Ovary (tissue), 7 donors: ENCODE measurements at regions not wholly inside any gene's neighbourhood (a gene's known extent, or its start where the extent isn't known, plus 50 kb on each side); places are given as distances from the start of the nearest gene placed in this dataset.

Experiments used
- DNase-seq, 5 donors: peaks; one replicate each; pipeline ENCODE4 v3.0.0-alpha.2; 2019 to 2020
- H3K27ac ChIP-seq, 2 donors: fragments of 200-600 bp; one replicate each; pipeline versions ENCODE4 v1.5.1 to v1.8.0; 2019 to 2022
- H3K27me3 ChIP-seq: fragments of 200-600 bp; one replicate; pipeline ENCODE4 v1.8.0; 2022
- H3K36me3 ChIP-seq: fragments of 200-600 bp; sonication (generic); one replicate; pipeline ENCODE4 v1.5.1; 2019
- H3K4me1 ChIP-seq: one replicate; pipeline ENCODE4 v1.8.1; 2013; ENCODE audit warnings: mild to moderate bottlenecking, moderate library complexity; ENCODE audit not compliant: insufficient read depth
- H3K4me3 ChIP-seq: fragments of 200-600 bp; sonication (generic); one replicate; pipeline ENCODE4 v1.5.1; 2017
- H3K9me3 ChIP-seq, 2 donors: fragments of 200-600 bp in 1 of 2; sonication (generic) in 1 of 2; one replicate each; pipeline versions ENCODE4 v1.5.1 to v1.8.1; 2013 to 2019; ENCODE audit warnings: mild to moderate bottlenecking in 1 of 2, moderate library complexity in 1 of 2
- CTCF ChIP-seq, 3 donors: fragments of 450-650 bp in 2 of 3; fragments of 200-600 bp in 1 of 3; IDR thresholded peaks; one replicate each; pipeline versions ENCODE4 v1.5.1 to v1.8.0; 2016 to 2022; ENCODE audit warnings: antibody characterized with exemption in 3 of 3, mild to moderate bottlenecking in 1 of 3
- EP300 ChIP-seq: sonication (generic); formaldehyde crosslinking; IDR thresholded peaks from one replicate; pipeline ENCODE4 v1.6.1; 2017; ENCODE audit warnings: antibody characterized with exemption
- POLR2A ChIP-seq: fragments of 450-650 bp; IDR thresholded peaks from one replicate; pipeline ENCODE4 v1.6.1; 2017; ENCODE audit warnings: antibody characterized with exemption, mild to moderate bottlenecking, moderate library complexity
- WGBS, 3 donors: extraction: QIAGEN DNeasy Blood & Tissue Kit in 1 of 3; methylation state at CpG; one replicate each; pipeline versions ENCODE4 v1.1.5 to v1.1.7; 2013 to 2017; 5-methylcytosine and 5-hydroxymethylcytosine counted together
- intact Hi-C, 4 donors: fragments of 100-400 bp; cut with DNase I; formaldehyde crosslinking; loops; one replicate each; pipeline versions ENCODE4 v1.11.0 to v1.15.1; 2022 to 2023
- donor health status: DM: no; HTN: no; CAD: no; lungs with moderate emphysema.
- donor health status: DM: no; HTN: no; CAD: no.
- donor health status: Bipolar disorder and iron deficiency.
- donor health status: DM: no; HTN: no; CAD: no.
- donor health status: DM: yes; HTN: yes; CAD: no.

GRCh38 chr11:116563028-116563711, 209.6 kb downstream of the BUD13 start:
- no peaks in the 10 kb centered on the region for H3K9me3 ChIP-seq
- 63 to 68% (median 64%) methylated on average over 10 of the region's 10 CpGs for WGBS, 3 donors
- H3K27ac ChIP-seq, result no peak overlapping the region
- no peak for DNase-seq
- no peak for TF ChIP-seq EP300
- TF ChIP-seq POLR2A, result no peak
- TF ChIP-seq CTCF (IDR thresholded peaks at IDR 0.05), result no peak
- H3K4me1 ChIP-seq, result no peaks in the 10 kb centered on the region
- no peaks in the 10 kb centered on the region for H3K27me3 ChIP-seq
- no peaks in the 10 kb centered on the region for H3K36me3 ChIP-seq
- H3K4me3 ChIP-seq, result no peak overlapping the region
- intact Hi-C loops, result no loop called here

DNA sequence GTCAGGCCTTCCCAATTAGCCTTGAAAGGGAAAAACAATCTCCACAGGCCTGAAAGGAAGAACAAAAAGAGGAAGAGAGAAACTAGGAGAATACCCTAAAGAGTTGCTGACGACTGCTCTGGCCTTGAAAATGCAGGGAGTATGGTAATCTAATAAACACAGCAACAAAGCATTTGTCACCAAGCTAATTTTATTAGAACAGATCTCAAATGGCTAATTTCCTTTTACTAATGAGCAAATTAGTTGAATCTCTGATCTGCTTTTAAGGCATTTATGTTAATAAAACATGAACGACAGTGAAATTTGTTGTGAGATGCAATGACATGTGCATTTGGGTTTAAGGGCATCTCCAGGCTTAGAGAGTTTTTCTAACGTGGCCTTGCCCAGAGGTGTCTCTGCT, 212.2 kb downstream of the BUD13 start:
- Histone ChIP-seq H3K9me3 (no peaks in the 10 kb centered on the region), H3K27me3 (no peaks in the 10 kb centered on the region), H3K36me3 (no peaks in the 10 kb centered on the region), H3K27ac (no peak overlapping the region), H3K4me1 (no peaks in the 10 kb centered on the region), H3K4me3 (no peak overlapping the region)
- WGBS, 3 donors, result 15 to 38% (median 19%) methylated on average over 3 of the region's 3 CpGs
- intact Hi-C loops, result no loop called here
- TF ChIP-seq EP300, result no peak
- no peak for TF ChIP-seq POLR2A
- TF ChIP-seq CTCF (IDR thresholded peaks at IDR 0.05), result no peak
- no peak for DNase-seq

- H3K27me3 ChIP-seq, result no peaks in the 10 kb centered on the region
- H3K36me3 ChIP-seq, result no peaks in the 10 kb centered on the region
- H3K9me3 ChIP-seq, result no peaks in the 10 kb centered on the region
- 60 to 68% (median 68%) methylated on average over 9 of the region's 9 CpGs for WGBS, 3 donors
- no peak overlapping the region for H3K4me3 ChIP-seq
- H3K27ac ChIP-seq, result no peak overlapping the region
- no peak for DNase-seq
- no peaks in the 10 kb centered on the region for H3K4me1 ChIP-seq
- intact Hi-C loops, result no loop called here
- TF ChIP-seq CTCF (IDR thresholded peaks at IDR 0.05) (no peak), EP300 (no peak), POLR2A (no peak)
These were observed 214.1 kb downstream of the BUD13 start for GRCh38 chr11:116558504-116559211.

GRCh38 chr11:116557282-116557681, 215.5 kb downstream of the BUD13 start:
- no peak for TF ChIP-seq CTCF (IDR thresholded peaks at IDR 0.05)
- no peak for TF ChIP-seq EP300
- no peak for TF ChIP-seq POLR2A
- no peak overlapping the region for H3K27ac ChIP-seq
- no peak overlapping the region for H3K4me3 ChIP-seq
- no peaks in the 10 kb centered on the region for H3K9me3 ChIP-seq
- no peaks in the 10 kb centered on the region for H3K36me3 ChIP-seq
- H3K27me3 ChIP-seq, result no peaks in the 10 kb centered on the region
- DNase-seq, result no peak
- intact Hi-C loops, result no loop called here
- 74 to 97% (median 86%) methylated on average over 3 of the region's 3 CpGs for WGBS, 3 donors
- H3K4me1 ChIP-seq, result no peaks in the 10 kb centered on the region
